ENCODE measurements at regions not wholly inside any gene's neighbourhood (a gene's known extent, or its start where the extent isn't known, plus 50 kb on each side); places are given as distances from the start of the nearest gene placed in this dataset.

GRCh38 chr22:49328630-49329405 is 498.9 kb downstream of the BRD1 start:
- H3K27ac ChIP-seq (ENCODE audit: low read depth), result no peak overlapping the region
- no peaks in the 10 kb centered on the region for H3K4me1 Mint-ChIP-seq
- H3F3A ChIP-seq (replicated peaks; ENCODE audit: low read depth), result no peaks in the 10 kb centered on the region
- peaks cover 4% of the 10 kb centered on the region; the same call in 2 of the 3 replicates for H3K9me3 Mint-ChIP-seq
- DNase-seq (ENCODE audit: low spot score) (no peak), ATAC-seq (no peak)
- H4K20me1 ChIP-seq (replicated peaks; ENCODE audit: insufficient read depth), result no peaks in the 10 kb centered on the region
- no peaks in the 10 kb centered on the region for H3K36me3 ChIP-seq (ENCODE audit: insufficient read depth)
- TF ChIP-seq ETS1 (IDR thresholded peaks at IDR 0.05) (no peak), EZH2phosphoT487 (IDR thresholded peaks at IDR 0.05; ENCODE audit: unreplicated experiment) (no peak), ZNF114 (CRISPR knock-in tag; IDR thresholded peaks at IDR 0.05) (no peak), CREB1 (CRISPR knock-in tag; IDR thresholded peaks at IDR 0.05; ENCODE audit: low read depth) (no peak), NANOG (IDR thresholded peaks at IDR 0.05; ENCODE audit: borderline replicate concordance) (no peak), CTCF (conservative IDR thresholded peaks at IDR 0.05; ENCODE audit: low read depth in 2 of 2) (no peak), ZNF462 (CRISPR knock-in tag; IDR thresholded peaks at IDR 0.05) (no peak), STAT1 (IDR thresholded peaks at IDR 0.05; ENCODE audit: unreplicated experiment) (no peak), JUNB (IDR thresholded peaks at IDR 0.05; ENCODE audit: unreplicated experiment) (no peak), ZNF331 (CRISPR knock-in tag; IDR thresholded peaks at IDR 0.05; ENCODE audit: low read depth) (no peak), REST (IDR thresholded peaks at IDR 0.05; ENCODE audit: unreplicated experiment) (no peak), EZH2 (IDR thresholded peaks at IDR 0.05; ENCODE audit: low read depth, unreplicated experiment) (no peak), POLR2AphosphoS5 (IDR thresholded peaks at IDR 0.05; ENCODE audit: low read depth) (no peak)
- peaks cover 8% of the 10 kb centered on the region for H3K27me3 Mint-ChIP-seq (ENCODE audit: insufficient read depth, low read depth, poor library complexity)
- no peak overlapping the region for H3K27ac Mint-ChIP-seq
- H3K4me3 Mint-ChIP-seq, result no peak overlapping the region
- H3K36me3 Mint-ChIP-seq (ENCODE audit: low read depth), result no peaks in the 10 kb centered on the region
- no peak overlapping the region for H2AFZ ChIP-seq
- no peaks in the 10 kb centered on the region for H3K4me1 ChIP-seq (ENCODE audit: insufficient read depth)
- no peaks in the 10 kb centered on the region for H3K27me3 ChIP-seq (ENCODE audit: insufficient read depth)
- H3K79me2 ChIP-seq (replicated peaks; ENCODE audit: insufficient read depth), result no peaks in the 10 kb centered on the region
- no peak overlapping the region for H3K4me3 ChIP-seq
- no peak overlapping the region for H3K4me2 ChIP-seq
- H3K9me2 ChIP-seq (ENCODE audit: insufficient read depth), result no peaks in the 10 kb centered on the region

All from GM23338 (cell line).